ENCODE measurements at regions not wholly inside any gene's neighbourhood (a gene's known extent, or its start where the extent isn't known, plus 50 kb on each side); places are given as distances from the start of the nearest gene placed in this dataset.

- H3K27ac ChIP-seq (ENCODE audit: low read depth in 1 of 2, low read length in 2 of 2), result no peak overlapping the region
- Mint-ChIP-seq H3K27me3 (ENCODE audit: low read depth in 3 of 3) (peaks cover 0 to 4% (median 1%) of the 10 kb centered on the region in 3 donors), H3K4me3 (no peak overlapping the region), H3K36me3 (no peaks in the 10 kb centered on the region), H3K9me3 (peaks cover 0 to 9% (median 6%) of the 10 kb centered on the region in 7 donors), H3K4me1 (no peaks in the 10 kb centered on the region), H3K27ac (no peak overlapping the region)
- no peaks in the 10 kb centered on the region for H3K36me3 ChIP-seq (replicated peaks in 1 of 2; ENCODE audit: control insufficient read depth in 1 of 2, insufficient read depth in 2 of 2, low read length in 2 of 2)
- no peak for DNase-seq
- H3K9me3 ChIP-seq (replicated peaks in 1 of 2; ENCODE audit: control insufficient read depth in 1 of 2, insufficient read depth in 1 of 2, low read length in 2 of 2), result peaks cover 0 to 3% of the 10 kb centered on the region in 2 donors
- WGBS (ENCODE audit: insufficient coverage), result no CpG with 5 or more reads among the region's 4 CpGs
- H4K20me1 ChIP-seq (ENCODE audit: insufficient read depth, low read length), result no peaks in the 10 kb centered on the region
- H3K4me3 ChIP-seq (replicated peaks in 1 of 3; ENCODE audit: low read depth in 2 of 3, low read length in 3 of 3), result no peak overlapping the region
- TF ChIP-seq CTCF (IDR thresholded peaks at IDR 0.05), result no peak
- no peak overlapping the region for H3K4me2 ChIP-seq (replicated peaks; ENCODE audit: extremely low read depth, low read length, poor library complexity, severe bottlenecking)
- intact Hi-C loops (cut with micrococcal nuclease), result no loop called here
- H3K9ac ChIP-seq (ENCODE audit: insufficient read depth, low read length, poor library complexity, severe bottlenecking), result no peak overlapping the region
- H3K4me1 ChIP-seq (ENCODE audit: control insufficient read depth in 1 of 2, insufficient read depth in 2 of 2, low read length in 2 of 2), result no peaks in the 10 kb centered on the region
- H3K27me3 ChIP-seq (ENCODE audit: control insufficient read depth in 2 of 2, insufficient read depth in 2 of 2, low read length in 2 of 2), result no peaks in the 10 kb centered on the region
- no peaks in the 10 kb centered on the region for H3K79me2 ChIP-seq (ENCODE audit: insufficient read depth, low read length)
- H2AFZ ChIP-seq (ENCODE audit: insufficient read depth, low read depth, low read length, poor library complexity, severe bottlenecking), result no peak overlapping the region
These were observed 414.6 kb downstream of the DHX35 start for GRCh38 chr20:39376788-39377187.

GRCh38 chr20:39364320-39364719, 402.2 kb downstream of the DHX35 start:
- Histone ChIP-seq H3K4me2 (replicated peaks; ENCODE audit: extremely low read depth, low read length, poor library complexity, severe bottlenecking) (no peak overlapping the region), H3K4me1 (ENCODE audit: control insufficient read depth in 1 of 2, insufficient read depth in 2 of 2, low read length in 2 of 2) (no peaks in the 10 kb centered on the region), H3K79me2 (ENCODE audit: insufficient read depth, low read length) (no peaks in the 10 kb centered on the region), H3K36me3 (replicated peaks in 1 of 2; ENCODE audit: control insufficient read depth in 1 of 2, insufficient read depth in 2 of 2, low read length in 2 of 2) (no peaks in the 10 kb centered on the region), H3K27me3 (ENCODE audit: control insufficient read depth in 2 of 2, insufficient read depth in 2 of 2, low read length in 2 of 2) (no peaks in the 10 kb centered on the region), H2AFZ (ENCODE audit: insufficient read depth, low read depth, low read length, poor library complexity, severe bottlenecking) (no peak overlapping the region), H4K20me1 (ENCODE audit: insufficient read depth, low read length) (no peaks in the 10 kb centered on the region), H3K4me3 (replicated peaks in 1 of 3; ENCODE audit: low read depth in 2 of 3, low read length in 3 of 3) (no peak overlapping the region), H3K27ac (ENCODE audit: low read depth in 1 of 2, low read length in 2 of 2) (no peak overlapping the region), H3K9me3 (replicated peaks in 1 of 2; ENCODE audit: control insufficient read depth in 1 of 2, insufficient read depth in 1 of 2, low read length in 2 of 2) (no peaks in the 10 kb centered on the region), H3K9ac (ENCODE audit: insufficient read depth, low read length, poor library complexity, severe bottlenecking) (no peak overlapping the region)
- H3K4me3 Mint-ChIP-seq, result no peak overlapping the region
- 80% methylated on average over 1 of the region's 2 CpGs for WGBS (ENCODE audit: insufficient coverage)
- DNase-seq, result no peak
- no peaks in the 10 kb centered on the region for H3K27me3 Mint-ChIP-seq (ENCODE audit: low read depth in 3 of 3)
- no peaks in the 10 kb centered on the region for H3K4me1 Mint-ChIP-seq
- intact Hi-C loops (cut with micrococcal nuclease), result no loop called here
- no peaks in the 10 kb centered on the region for H3K36me3 Mint-ChIP-seq
- H3K27ac Mint-ChIP-seq, result no peak overlapping the region
- no peak for TF ChIP-seq CTCF (IDR thresholded peaks at IDR 0.05)
- H3K9me3 Mint-ChIP-seq, result peaks cover 0 to 14% (median 6%) of the 10 kb centered on the region in 7 donors
